ENCODE measurements at regions not wholly inside any gene's neighbourhood (a gene's known extent, or its start where the extent isn't known, plus 50 kb on each side); places are given as distances from the start of the nearest gene placed in this dataset.

GRCh38 chr7:41489885-41490284 lies 213.0 kb downstream of the INHBA start:
- TF ChIP-seq CTCF (IDR thresholded peaks at IDR 0.05) (no peak), POLR2A (IDR thresholded peaks at IDR 0.05) (no peak)
